Small intestine (tissue), 7 donors: ENCODE measurements at regions not wholly inside any gene's neighbourhood (a gene's known extent, or its start where the extent isn't known, plus 50 kb on each side); places are given as distances from the start of the nearest gene placed in this dataset.

Experiments used
- DNase-seq, 2 donors: peaks; one replicate each; pipeline versions ENCODE4 v3.0.0 to v3.0.0-alpha.2; 2013
- FAIRE-seq: peaks from 2 replicates; lab custom pipeline; 2012; peaks lifted over from hg19 to GRCh38; lab: Jason Lieb, UNC
- H3K27ac ChIP-seq, 3 donors: one replicate each; pipeline ENCODE4 v1.5.1; 2013; ENCODE audit warnings: low read length in 2 of 3, mild to moderate bottlenecking in 2 of 3, control low read depth in 1 of 3, inconsistent platforms in 1 of 3, low read depth in 1 of 3, moderate library complexity in 1 of 3
- H3K27me3 ChIP-seq, 3 donors: one replicate each; pipeline ENCODE4 v1.6.1; 2013; ENCODE audit warnings: low read length in 3 of 3, inconsistent platforms in 1 of 3; ENCODE audit not compliant: control insufficient read depth in 3 of 3, insufficient read depth in 3 of 3
- H3K36me3 ChIP-seq, 3 donors: one replicate each; pipeline ENCODE4 v1.6.1; 2013; ENCODE audit warnings: low read length in 3 of 3, inconsistent platforms in 1 of 3, low read depth in 1 of 3, mild to moderate bottlenecking in 1 of 3, moderate library complexity in 1 of 3; ENCODE audit not compliant: control insufficient read depth in 3 of 3, insufficient read depth in 2 of 3
- H3K4me1 ChIP-seq, 3 donors: one replicate each; pipeline ENCODE4 v1.6.1; 2013; ENCODE audit warnings: low read length in 2 of 3, inconsistent platforms in 1 of 3, low read depth in 1 of 3, mild to moderate bottlenecking in 1 of 3, moderate library complexity in 1 of 3; ENCODE audit not compliant: control insufficient read depth in 3 of 3, insufficient read depth in 2 of 3
- H3K4me3 ChIP-seq, 3 donors: one replicate each; pipeline ENCODE4 v1.5.1; 2013; ENCODE audit warnings: low read length in 3 of 3, control low read depth in 1 of 3, inconsistent platforms in 1 of 3, low read depth in 1 of 3, mild to moderate bottlenecking in 1 of 3, moderate library complexity in 1 of 3
- H3K9me3 ChIP-seq, 2 donors: one replicate each; pipeline ENCODE4 v1.6.1; 2013; ENCODE audit warnings: low read depth in 1 of 2, low read length in 1 of 2; ENCODE audit not compliant: control insufficient read depth in 2 of 2, insufficient read depth in 1 of 2
- WGBS, 3 donors: extraction: QIAGEN DNeasy Blood & Tissue Kit; methylation state at CpG; one replicate each; pipeline ENCODE4 v1.1.7; 2013; 5-methylcytosine and 5-hydroxymethylcytosine counted together
- donor health status: healthy with polysubstance abuse.
- donor health status: control.
- donor health status: control.
- donor health status: Bipolar disorder and iron deficiency.
- donor health status: healthy.

DNA sequence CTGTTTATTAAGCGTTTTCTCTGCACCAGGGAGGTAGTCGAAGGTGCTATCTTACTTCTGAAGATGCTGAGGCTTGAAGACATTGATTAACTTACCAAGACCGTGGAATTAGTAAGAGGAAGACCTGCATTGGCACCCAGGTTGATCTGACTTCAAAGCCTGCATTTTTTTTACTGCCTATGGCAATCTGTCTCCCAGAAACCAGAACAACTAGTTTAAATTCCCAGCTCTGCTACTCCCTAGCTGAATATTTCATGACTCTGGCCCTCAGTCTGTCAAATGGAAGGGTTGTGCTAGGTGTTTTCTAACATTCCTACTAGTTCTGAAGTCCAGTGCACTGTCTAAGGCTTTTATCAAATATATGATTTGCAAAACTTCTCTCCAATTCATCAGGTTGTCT lies 52.0 kb upstream of the GRAMD1B start:
- WGBS, 3 donors, result 60 to 78% (median 69%) methylated on average over 3 of the region's 3 CpGs
- no peaks in the 10 kb centered on the region for H3K36me3 ChIP-seq

DNA sequence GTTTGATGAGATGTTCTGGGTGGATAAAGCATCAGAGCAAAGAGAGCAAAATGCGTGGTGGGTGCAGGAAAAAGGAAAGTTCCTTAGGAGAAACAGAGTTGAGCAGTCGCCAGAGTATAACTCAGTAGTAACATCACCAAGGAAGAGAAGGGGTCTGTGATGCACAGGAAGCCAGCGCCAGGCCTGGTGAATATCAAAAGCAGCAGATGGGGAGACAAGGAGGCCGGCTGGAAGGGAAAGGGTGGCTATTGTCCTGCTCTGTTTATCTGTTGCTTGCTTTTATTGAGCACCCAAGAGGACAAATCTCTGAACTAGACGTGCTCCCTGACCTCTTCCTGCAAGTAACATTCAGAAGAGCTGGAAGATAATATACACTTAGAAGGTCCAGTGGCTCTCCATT lies 52.7 kb upstream of the GRAMD1B start:
- WGBS, 3 donors, result 49 to 60% (median 56%) methylated on average over 5 of the region's 5 CpGs
- Histone ChIP-seq H3K9me3 (no peaks in the 10 kb centered on the region), H3K27ac (no peak overlapping the region), H3K4me3 (no peak overlapping the region), H3K36me3 (no peaks in the 10 kb centered on the region), H3K27me3 (peaks cover 0 to 8% (median 0%) of the 10 kb centered on the region in 3 donors), H3K4me1 (no peaks in the 10 kb centered on the region)
- DNase-seq (no peak), FAIRE-seq (no peak)

More for the DNA sequence above, 52.0 kb upstream of the GRAMD1B start:
- no peak overlapping the region for H3K27ac ChIP-seq
- H3K4me1 ChIP-seq, result no peaks in the 10 kb centered on the region
- no peaks in the 10 kb centered on the region for H3K9me3 ChIP-seq
- peaks cover 0 to 5% (median 0%) of the 10 kb centered on the region in 3 donors for H3K27me3 ChIP-seq
- H3K4me3 ChIP-seq, result no peak overlapping the region
- DNase-seq, result no peak
- no peak for FAIRE-seq

DNA sequence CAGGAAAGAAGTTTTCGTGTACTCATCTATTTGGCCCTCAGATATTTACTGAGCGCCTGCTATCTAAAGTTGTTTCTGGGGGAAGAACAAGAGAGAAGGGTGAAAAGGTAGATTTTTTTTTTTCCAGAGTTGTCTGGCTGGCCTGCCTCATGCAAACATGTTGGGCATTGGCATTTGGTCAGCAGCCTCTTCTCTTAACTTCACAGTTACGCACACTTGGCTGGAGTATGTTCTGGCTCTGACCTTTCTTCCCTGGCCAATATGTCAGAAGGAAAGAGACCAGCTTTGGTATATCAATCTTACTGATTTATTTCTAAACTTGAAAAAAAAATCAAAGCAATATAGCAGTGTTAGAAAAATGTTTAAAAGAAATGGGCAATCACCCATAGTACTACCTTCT lies 54.2 kb upstream of the GRAMD1B start:
- no peak for FAIRE-seq
- no peak for DNase-seq

DNA sequence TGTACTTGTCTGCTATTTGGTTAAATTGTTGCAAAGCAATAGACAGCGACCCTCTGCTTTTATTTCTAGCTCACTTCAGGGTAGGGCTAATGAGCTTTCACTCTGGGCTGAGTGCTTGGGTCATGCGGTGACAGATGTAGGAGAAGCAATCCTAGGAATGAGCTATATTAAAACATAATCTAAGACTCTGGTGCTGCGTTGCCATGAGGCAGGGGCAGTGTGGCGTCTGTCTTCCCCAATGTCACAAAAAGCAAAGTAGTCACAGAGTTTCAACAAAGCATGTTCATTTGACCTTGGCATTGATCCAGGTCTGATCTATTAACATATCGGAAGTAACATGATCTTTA lies 55.5 kb upstream of the GRAMD1B start:
- WGBS, 3 donors, result 56 to 69% (median 65%) methylated on average over 5 of the region's 5 CpGs
- Histone ChIP-seq H3K27me3 (peaks cover 0 to 8% (median 0%) of the 10 kb centered on the region in 3 donors), H3K36me3 (no peaks in the 10 kb centered on the region), H3K4me3 (no peak overlapping the region), H3K9me3 (no peaks in the 10 kb centered on the region), H3K27ac (no peak overlapping the region), H3K4me1 (no peaks in the 10 kb centered on the region)
- FAIRE-seq (no peak), DNase-seq (no peak)

More for the DNA sequence above, 54.2 kb upstream of the GRAMD1B start:
- no peaks in the 10 kb centered on the region for H3K4me1 ChIP-seq
- H3K4me3 ChIP-seq, result no peak overlapping the region
- no peaks in the 10 kb centered on the region for H3K36me3 ChIP-seq
- peaks cover 0 to 8% (median 0%) of the 10 kb centered on the region in 3 donors for H3K27me3 ChIP-seq
- no peaks in the 10 kb centered on the region for H3K9me3 ChIP-seq
- no peak overlapping the region for H3K27ac ChIP-seq
- 91 to 98% (median 91%) methylated on average over 3 of the region's 3 CpGs for WGBS, 3 donors

DNA sequence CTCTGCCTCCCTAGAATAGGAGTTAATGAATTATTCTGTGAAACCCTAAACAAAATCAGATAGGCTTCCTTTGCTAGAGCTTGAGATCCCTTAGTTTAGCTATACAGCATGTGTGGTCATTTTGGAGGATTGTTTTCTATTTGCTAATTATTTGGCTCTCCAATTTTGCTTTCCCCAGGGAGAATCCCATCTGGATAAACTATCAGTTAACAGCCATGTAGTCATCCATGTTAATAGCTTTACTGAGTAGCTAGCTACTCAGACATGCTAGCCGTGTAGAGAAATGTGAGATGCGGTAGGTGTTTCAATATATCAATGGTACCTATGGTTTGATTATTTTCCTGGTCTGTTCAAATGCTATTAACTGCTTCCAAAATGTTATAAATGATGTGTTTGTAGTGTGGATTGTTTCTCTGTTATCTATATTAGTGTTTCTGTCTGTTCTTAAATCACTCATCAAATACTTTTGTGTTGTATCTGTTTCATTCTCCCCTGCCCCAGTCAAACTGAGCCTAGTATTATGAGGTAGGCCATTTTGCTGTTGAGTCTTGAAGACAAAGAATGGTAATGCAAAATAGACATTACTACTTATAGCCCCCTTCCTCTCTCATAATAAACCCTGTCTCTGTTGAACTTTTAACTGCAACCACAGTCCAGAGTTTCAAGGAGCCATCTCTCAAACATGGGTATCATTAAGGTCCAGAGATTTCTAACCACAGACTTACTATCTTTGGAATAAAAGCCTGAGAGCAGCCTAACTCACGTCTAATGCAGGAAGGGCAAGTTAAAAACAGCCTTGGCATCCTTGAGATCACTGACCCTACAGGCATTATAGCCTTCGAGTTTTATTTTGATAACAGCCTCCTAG lies 56.1 kb upstream of the GRAMD1B start:
- Histone ChIP-seq H3K4me3 (no peak overlapping the region), H3K9me3 (no peaks in the 10 kb centered on the region), H3K4me1 (no peaks in the 10 kb centered on the region), H3K36me3 (no peaks in the 10 kb centered on the region), H3K27ac (no peak overlapping the region), H3K27me3 (peaks cover 0 to 8% (median 0%) of the 10 kb centered on the region in 3 donors)
- FAIRE-seq, result no peak
- no peak for DNase-seq
- WGBS, 3 donors, result 63 to 68% (median 68%) methylated on average over 4 of the region's 4 CpGs

DNA sequence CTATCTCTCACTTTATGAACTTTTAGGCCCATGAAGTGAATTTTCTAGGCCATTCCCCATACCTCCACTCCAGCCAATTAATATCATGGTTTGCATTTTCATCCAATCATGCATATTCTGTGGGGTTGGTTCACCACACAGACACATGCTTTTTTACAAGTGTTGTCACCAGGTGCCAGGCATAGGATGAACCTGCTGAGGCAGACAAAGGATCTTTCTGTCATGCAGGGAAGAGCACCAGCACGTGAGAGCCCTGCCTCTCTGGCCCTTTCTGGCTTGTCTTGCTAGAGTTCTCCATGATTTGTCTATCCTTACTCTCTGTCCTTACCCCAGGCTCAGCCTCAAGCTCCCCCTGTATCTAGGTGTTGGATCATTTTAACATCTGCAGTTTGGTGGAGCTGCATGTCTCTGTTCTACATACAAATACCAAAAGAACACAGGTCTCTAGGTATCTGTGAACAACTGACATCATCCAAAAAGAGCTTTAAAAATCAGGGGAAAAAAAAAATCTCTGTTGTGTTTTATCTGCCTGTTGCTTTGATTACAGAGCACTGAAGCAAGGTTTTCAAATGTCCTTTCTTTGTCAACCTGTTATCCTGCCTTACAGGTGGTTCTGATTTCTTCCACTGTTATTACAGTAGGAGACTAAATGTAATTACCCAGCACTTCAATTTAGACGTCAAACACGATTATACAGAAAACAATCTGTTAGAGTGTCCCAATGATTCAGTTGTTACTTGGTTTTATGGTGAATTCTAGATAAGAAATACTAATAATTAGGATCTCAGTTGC lies 58.4 kb upstream of the GRAMD1B start:
- Histone ChIP-seq H3K36me3 (no peaks in the 10 kb centered on the region), H3K9me3 (no peaks in the 10 kb centered on the region), H3K27me3 (peaks cover 0 to 12% (median 0%) of the 10 kb centered on the region in 3 donors), H3K4me1 (no peaks in the 10 kb centered on the region), H3K27ac (no peak overlapping the region), H3K4me3 (no peak overlapping the region)
- WGBS, 3 donors, result 32 to 58% (median 55%) methylated on average over 3 of the region's 3 CpGs
- DNase-seq (no peak), FAIRE-seq (no peak)

DNA sequence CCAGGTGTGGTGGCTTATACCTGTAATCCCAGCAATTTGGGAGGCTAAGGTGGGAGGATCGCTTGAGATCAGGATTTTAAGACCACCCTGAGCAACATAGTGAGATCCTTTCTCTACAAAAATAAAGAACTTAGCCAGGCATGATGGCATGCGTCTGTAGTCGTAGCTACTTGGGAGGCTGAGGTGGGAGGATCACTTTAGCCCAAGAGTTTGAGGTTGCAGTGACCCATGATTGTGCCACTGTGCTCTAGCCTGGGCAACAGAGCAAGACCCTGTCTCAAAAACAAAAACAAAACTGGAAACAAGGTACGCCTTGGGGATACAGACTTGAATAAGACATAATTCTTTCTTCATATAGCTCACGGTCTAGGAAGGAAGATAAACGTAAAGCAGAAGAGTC lies 63.1 kb upstream of the GRAMD1B start:
- no peaks in the 10 kb centered on the region for H3K36me3 ChIP-seq
- 87 to 93% (median 92%) methylated on average over 6 of the region's 6 CpGs for WGBS, 3 donors
- no peak for DNase-seq
- H3K9me3 ChIP-seq, result no peaks in the 10 kb centered on the region
- H3K27ac ChIP-seq, result no peak overlapping the region
- no peak for FAIRE-seq
- H3K4me3 ChIP-seq, result no peak overlapping the region
- H3K27me3 ChIP-seq, result peaks cover 0 to 12% (median 0%) of the 10 kb centered on the region in 3 donors
- peaks cover 0 to 2% (median 0%) of the 10 kb centered on the region in 3 donors for H3K4me1 ChIP-seq

DNA sequence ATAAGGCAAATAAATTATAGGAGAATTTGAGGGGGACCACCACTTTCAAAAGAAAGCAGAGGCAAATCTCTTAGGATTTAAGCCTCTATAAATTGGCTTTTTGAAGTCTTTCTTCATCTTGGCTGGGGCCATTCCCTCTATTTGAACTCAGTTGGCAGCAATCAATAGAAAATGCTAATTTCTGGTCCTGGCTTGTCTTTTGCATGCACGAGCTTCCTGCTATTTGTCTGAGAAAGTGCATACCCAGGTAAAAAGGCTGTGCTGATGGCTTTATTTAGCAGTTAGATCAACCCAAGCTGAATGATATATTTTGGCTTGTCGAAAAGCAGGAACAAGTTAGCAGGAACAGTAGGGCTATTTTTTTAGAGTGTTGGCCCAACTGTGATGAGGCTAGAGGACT lies 64.1 kb upstream of the GRAMD1B start:
- Histone ChIP-seq H3K36me3 (no peaks in the 10 kb centered on the region), H3K4me3 (no peak overlapping the region), H3K4me1 (peaks cover 0 to 2% (median 0%) of the 10 kb centered on the region in 3 donors), H3K27me3 (peaks cover 0 to 15% (median 5%) of the 10 kb centered on the region in 3 donors), H3K27ac (no peak overlapping the region), H3K9me3 (no peaks in the 10 kb centered on the region)
- FAIRE-seq (no peak), DNase-seq (no peak)
- 41 to 67% (median 47%) methylated on average over 2 of the region's 2 CpGs for WGBS, 3 donors
